T-helper 1 cell treated with Interleukin-12 subunit alpha and Interleukin-12 subunit beta and Interleukin-4 antibody, amounts not matched to agents 30 μg/mL and 1 μg/mL, for 36 hours (primary cell): ENCODE measurements at regions not wholly inside any gene's neighbourhood (a gene's known extent, or its start where the extent isn't known, plus 50 kb on each side); places are given as distances from the start of the nearest gene placed in this dataset.
"Not testable (repeated sequence)": the region's sequence is repeated elsewhere in the genome, so short reads cannot be mapped to it uniquely, and the experiment has no call there.

ENCODE experiments used
- H3K27ac Mint-ChIP-seq: one replicate; pipeline ENCODE4 v1.8.0; 2021; ENCODE audit warnings: mild to moderate bottlenecking, mixed read lengths
- H3K27me3 Mint-ChIP-seq: one replicate; pipeline ENCODE4 v1.8.0; 2021; ENCODE audit warnings: low read depth, mixed read lengths
- H3K36me3 Mint-ChIP-seq: one replicate; pipeline ENCODE4 v1.8.0; 2021; ENCODE audit warnings: low read depth, mixed read lengths
- H3K4me1 Mint-ChIP-seq: one replicate; pipeline ENCODE4 v1.8.0; 2021; ENCODE audit warnings: low read depth, mixed read lengths
- H3K4me3 Mint-ChIP-seq: one replicate; pipeline ENCODE4 v1.8.0; 2021; ENCODE audit warnings: mild to moderate bottlenecking, moderate library complexity, mixed read lengths
- H3K9me3 Mint-ChIP-seq: one replicate; pipeline ENCODE4 v1.8.0; 2021; ENCODE audit warnings: mixed read lengths

- not testable (repeated sequence) for H3K27me3 Mint-ChIP-seq
Observed at GRCh38 chr2:356304-356703, 68.4 kb upstream of the ALKAL2 start.

GRCh38 chr2:355773-356172 lies 67.9 kb upstream of the ALKAL2 start:
- no peak overlapping the region for H3K4me3 Mint-ChIP-seq
- H3K4me1 Mint-ChIP-seq: no peaks in the 10 kb centered on the region
- H3K36me3 Mint-ChIP-seq: no peaks in the 10 kb centered on the region
- peaks cover 15% of the 10 kb centered on the region for H3K27me3 Mint-ChIP-seq
- no peak overlapping the region for H3K27ac Mint-ChIP-seq
- no peaks in the 10 kb centered on the region for H3K9me3 Mint-ChIP-seq

More at GRCh38 chr2:356304-356703, 68.4 kb upstream of the ALKAL2 start:
- not testable (repeated sequence) for H3K4me3 Mint-ChIP-seq, H3K27ac Mint-ChIP-seq, H3K36me3 Mint-ChIP-seq, H3K9me3 Mint-ChIP-seq, H3K4me1 Mint-ChIP-seq

- Mint-ChIP-seq H3K4me1 (no peaks in the 10 kb centered on the region), H3K36me3 (no peaks in the 10 kb centered on the region), H3K9me3 (no peaks in the 10 kb centered on the region), H3K27me3 (peaks cover 18% of the 10 kb centered on the region), H3K4me3 (no peak overlapping the region), H3K27ac (no peak overlapping the region)
Observed at GRCh38 chr2:352696-353095, 64.8 kb upstream of the ALKAL2 start.

- no peaks in the 10 kb centered on the region for H3K4me1 Mint-ChIP-seq
- H3K27me3 Mint-ChIP-seq: peaks cover 36% of the 10 kb centered on the region
- no peaks in the 10 kb centered on the region for H3K9me3 Mint-ChIP-seq
- no peak overlapping the region for H3K4me3 Mint-ChIP-seq
- H3K27ac Mint-ChIP-seq: no peak overlapping the region
- no peaks in the 10 kb centered on the region for H3K36me3 Mint-ChIP-seq
Observed at GRCh38 chr2:349390-349789, 61.5 kb upstream of the ALKAL2 start.

- Mint-ChIP-seq H3K9me3 (no peaks in the 10 kb centered on the region), H3K4me3 (no peak overlapping the region), H3K4me1 (peaks cover under 1% of the 10 kb centered on the region), H3K36me3 (no peaks in the 10 kb centered on the region), H3K27ac (no peak overlapping the region), H3K27me3 (peaks cover 43% of the 10 kb centered on the region)
Observed at GRCh38 chr2:348361-348916, 60.5 kb upstream of the ALKAL2 start.

- H3K27ac Mint-ChIP-seq: no peak overlapping the region
- no peak overlapping the region for H3K4me3 Mint-ChIP-seq
- H3K36me3 Mint-ChIP-seq: no peaks in the 10 kb centered on the region
- peaks cover under 1% of the 10 kb centered on the region for H3K9me3 Mint-ChIP-seq
- H3K4me1 Mint-ChIP-seq: peaks cover 5% of the 10 kb centered on the region
- H3K27me3 Mint-ChIP-seq: peaks cover 52% of the 10 kb centered on the region
Observed at GRCh38 chr2:344811-345210, 56.9 kb upstream of the ALKAL2 start.

GRCh38 chr2:343355-343754 lies 55.5 kb upstream of the ALKAL2 start:
- H3K4me3 Mint-ChIP-seq: no peak overlapping the region
- H3K27me3 Mint-ChIP-seq: peaks cover 48% of the 10 kb centered on the region
- H3K9me3 Mint-ChIP-seq: peaks cover 12% of the 10 kb centered on the region
- no peaks in the 10 kb centered on the region for H3K36me3 Mint-ChIP-seq
- H3K4me1 Mint-ChIP-seq: peaks cover 5% of the 10 kb centered on the region
- H3K27ac Mint-ChIP-seq: no peak overlapping the region

GRCh38 chr2:341912-342311 lies 54.0 kb upstream of the ALKAL2 start:
- Mint-ChIP-seq H3K4me3 (no peak overlapping the region), H3K4me1 (peaks cover 5% of the 10 kb centered on the region), H3K27ac (no peak overlapping the region), H3K9me3 (peaks cover 24% of the 10 kb centered on the region), H3K36me3 (peaks cover 4% of the 10 kb centered on the region), H3K27me3 (peaks cover 44% of the 10 kb centered on the region)

GRCh38 chr2:341017-341542 lies 53.2 kb upstream of the ALKAL2 start:
- Mint-ChIP-seq H3K9me3 (peaks cover 26% of the 10 kb centered on the region), H3K27ac (no peak overlapping the region), H3K36me3 (peaks cover 5% of the 10 kb centered on the region), H3K4me1 (peaks cover 5% of the 10 kb centered on the region), H3K4me3 (no peak overlapping the region), H3K27me3 (peaks cover 37% of the 10 kb centered on the region)
